ENCODE measurements at regions not wholly inside any gene's neighbourhood (a gene's known extent, or its start where the extent isn't known, plus 50 kb on each side); places are given as distances from the start of the nearest gene placed in this dataset.

DNA sequence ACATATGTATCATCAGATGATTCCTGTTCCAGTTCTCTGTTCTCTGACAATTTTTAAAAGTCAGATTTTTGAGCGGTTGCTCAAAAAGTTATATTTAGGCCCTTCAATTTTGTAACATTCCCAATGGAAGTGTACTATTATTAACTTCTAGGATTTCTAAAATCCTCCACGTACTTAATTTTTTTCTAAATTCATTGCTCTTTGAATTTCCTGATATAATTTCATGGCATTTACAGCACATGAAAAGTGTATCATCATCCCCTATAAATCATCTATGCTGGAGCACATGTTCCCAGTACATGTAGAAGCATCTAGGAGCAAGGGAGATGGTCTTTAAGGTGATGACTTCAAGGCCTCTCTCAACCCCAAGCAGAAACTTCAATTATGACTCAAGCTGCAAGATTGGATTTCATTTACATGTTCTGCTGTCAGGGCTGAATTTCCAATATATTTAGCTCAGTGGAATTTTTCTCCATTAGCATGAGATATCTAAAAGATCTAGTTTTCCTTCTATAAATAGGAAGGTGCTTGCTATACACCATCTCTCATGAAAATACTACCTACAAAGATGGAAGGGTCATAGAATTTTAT, 392.8 kb upstream of the MIR17HG start:
- TF ChIP-seq JUND (IDR thresholded peaks at IDR 0.05) (no peak), POLR2A (IDR thresholded peaks at IDR 0.05; ENCODE audit: borderline replicate concordance, extremely low read depth, insufficient read depth, insufficient read length) (no peak)

Data from HCT116 (cell line).